Activated CD4-positive, alpha-beta T cell treated with anti-CD3 and anti-CD28 coated beads, Interleukin-2, amount 10 ng/mL, durations not matched to agents 7 days and 5 days (primary cell): ENCODE measurements at regions not wholly inside any gene's neighbourhood (a gene's known extent, or its start where the extent isn't known, plus 50 kb on each side); places are given as distances from the start of the nearest gene placed in this dataset.

Experiments used
- CTCF ChIA-PET: fragments of 350-600 bp; sonication (Branson Sonifier 250); formaldehyde crosslinking; loops from one replicate; lab custom pipeline; 2021; ENCODE audit warnings: antibody characterized with exemption; lab: Charles Lee
- POLR2A ChIA-PET: fragments of 350-600 bp; sonication (Branson Sonifier 250); formaldehyde crosslinking; loops from one replicate; lab custom pipeline; 2021; ENCODE audit warnings: antibody characterized with exemption; lab: Charles Lee
- DNase-seq: peaks from one replicate; pipeline ENCODE4 v3.0.0-alpha.2; 2020
- H3K27ac Mint-ChIP-seq: one replicate; pipeline ENCODE4 v1.8.0; 2021; ENCODE audit warnings: mild to moderate bottlenecking, moderate library complexity, mixed read lengths
- H3K27me3 Mint-ChIP-seq: one replicate; pipeline ENCODE4 v1.8.0; 2021; ENCODE audit warnings: mixed read lengths
- H3K36me3 Mint-ChIP-seq: one replicate; pipeline ENCODE4 v1.8.0; 2021; ENCODE audit warnings: low read depth, mixed read lengths
- H3K4me1 Mint-ChIP-seq: one replicate; pipeline ENCODE4 v1.8.0; 2021; ENCODE audit warnings: mixed read lengths
- H3K4me3 Mint-ChIP-seq: one replicate; pipeline ENCODE4 v1.8.0; 2021; ENCODE audit warnings: mild to moderate bottlenecking, moderate library complexity, mixed read lengths
- H3K9me3 Mint-ChIP-seq: one replicate; pipeline ENCODE4 v1.8.0; 2021; ENCODE audit warnings: mixed read lengths

- no peak overlapping the region for H3K27ac Mint-ChIP-seq
- H3K4me3 Mint-ChIP-seq, result no peak overlapping the region
- peaks cover 3% of the 10 kb centered on the region for H3K9me3 Mint-ChIP-seq
- CTCF ChIA-PET, result no interaction called here
- POLR2A ChIA-PET, result no interaction called here
- H3K27me3 Mint-ChIP-seq, result no peaks in the 10 kb centered on the region
- DNase-seq, result no peak
- no peaks in the 10 kb centered on the region for H3K36me3 Mint-ChIP-seq
- no peaks in the 10 kb centered on the region for H3K4me1 Mint-ChIP-seq
These were observed 2047.7 kb downstream of the NCAM2 start for GRCh38 chr21:23045955-23046354.

GRCh38 chr21:23067672-23068071 is 2069.5 kb downstream of the NCAM2 start:
- Mint-ChIP-seq H3K36me3 (no peaks in the 10 kb centered on the region), H3K9me3 (peaks cover 6% of the 10 kb centered on the region), H3K4me1 (no peaks in the 10 kb centered on the region), H3K4me3 (no peak overlapping the region), H3K27me3 (no peaks in the 10 kb centered on the region), H3K27ac (no peak overlapping the region)
- DNase-seq, result no peak
- POLR2A ChIA-PET, result no interaction called here
- CTCF ChIA-PET, result no interaction called here

GRCh38 chr21:23083242-23083641 is 2085.0 kb downstream of the NCAM2 start:
- POLR2A ChIA-PET, result no interaction called here
- H3K27ac Mint-ChIP-seq, result no peak overlapping the region
- CTCF ChIA-PET, result no interaction called here
- H3K9me3 Mint-ChIP-seq, result peaks cover 2% of the 10 kb centered on the region
- no peak for DNase-seq
- no peaks in the 10 kb centered on the region for H3K36me3 Mint-ChIP-seq
- H3K4me3 Mint-ChIP-seq, result no peak overlapping the region
- H3K4me1 Mint-ChIP-seq, result no peaks in the 10 kb centered on the region
- no peaks in the 10 kb centered on the region for H3K27me3 Mint-ChIP-seq

- no peaks in the 10 kb centered on the region for H3K36me3 Mint-ChIP-seq
These were observed 2095.1 kb downstream of the NCAM2 start for GRCh38 chr21:23093259-23093658.

GRCh38 chr21:23099185-23099584 is 2101.0 kb downstream of the NCAM2 start:
- POLR2A ChIA-PET, result no interaction called here

More at GRCh38 chr21:23093259-23093658, 2095.1 kb downstream of the NCAM2 start:
- Mint-ChIP-seq H3K9me3 (peaks cover 10% of the 10 kb centered on the region), H3K4me3 (no peak overlapping the region), H3K27ac (no peak overlapping the region), H3K27me3 (no peaks in the 10 kb centered on the region), H3K4me1 (no peaks in the 10 kb centered on the region)
- no peak for DNase-seq
- CTCF ChIA-PET, result no interaction called here
- POLR2A ChIA-PET, result no interaction called here

GRCh38 chr21:23101111-23101510 is 2102.9 kb downstream of the NCAM2 start:
- Mint-ChIP-seq H3K27ac (no peak overlapping the region), H3K27me3 (no peaks in the 10 kb centered on the region), H3K36me3 (no peaks in the 10 kb centered on the region), H3K4me1 (no peaks in the 10 kb centered on the region), H3K9me3 (peaks cover 3% of the 10 kb centered on the region), H3K4me3 (no peak overlapping the region)
- no peak for DNase-seq
- CTCF ChIA-PET, result no interaction called here
- POLR2A ChIA-PET, result no interaction called here

More at GRCh38 chr21:23099185-23099584, 2101.0 kb downstream of the NCAM2 start:
- Mint-ChIP-seq H3K4me3 (no peak overlapping the region), H3K9me3 (peaks cover 3% of the 10 kb centered on the region), H3K27ac (no peak overlapping the region), H3K4me1 (no peaks in the 10 kb centered on the region), H3K36me3 (no peaks in the 10 kb centered on the region), H3K27me3 (no peaks in the 10 kb centered on the region)
- CTCF ChIA-PET, result no interaction called here
- DNase-seq, result no peak

- ChIA-PET CTCF (no interaction called here), POLR2A (no interaction called here)
- DNase-seq, result no peak
- Mint-ChIP-seq H3K4me1 (no peaks in the 10 kb centered on the region), H3K4me3 (no peak overlapping the region), H3K9me3 (no peaks in the 10 kb centered on the region), H3K27ac (no peak overlapping the region), H3K27me3 (no peaks in the 10 kb centered on the region), H3K36me3 (no peaks in the 10 kb centered on the region)
These were observed 2110.3 kb downstream of the NCAM2 start for GRCh38 chr21:23108533-23108932.

GRCh38 chr21:23111070-23111600 is 2112.9 kb downstream of the NCAM2 start:
- no peak overlapping the region for H3K27ac Mint-ChIP-seq
- CTCF ChIA-PET, result no interaction called here

GRCh38 chr21:23119491-23119890 is 2121.3 kb downstream of the NCAM2 start:
- no peaks in the 10 kb centered on the region for H3K9me3 Mint-ChIP-seq
- DNase-seq, result no peak
- CTCF ChIA-PET, result no interaction called here

More at GRCh38 chr21:23111070-23111600, 2112.9 kb downstream of the NCAM2 start:
- Mint-ChIP-seq H3K4me3 (no peak overlapping the region), H3K27me3 (no peaks in the 10 kb centered on the region), H3K36me3 (no peaks in the 10 kb centered on the region), H3K4me1 (no peaks in the 10 kb centered on the region), H3K9me3 (no peaks in the 10 kb centered on the region)
- POLR2A ChIA-PET, result no interaction called here
- DNase-seq, result no peak

GRCh38 chr21:23127973-23128372 is 2129.8 kb downstream of the NCAM2 start:
- no peak overlapping the region for H3K4me3 Mint-ChIP-seq
- H3K4me1 Mint-ChIP-seq, result no peaks in the 10 kb centered on the region
- H3K9me3 Mint-ChIP-seq, result peaks cover 8% of the 10 kb centered on the region
- no peaks in the 10 kb centered on the region for H3K36me3 Mint-ChIP-seq
- ChIA-PET CTCF (no interaction called here), POLR2A (no interaction called here)
- DNase-seq, result no peak
- H3K27ac Mint-ChIP-seq, result no peak overlapping the region
- no peaks in the 10 kb centered on the region for H3K27me3 Mint-ChIP-seq

More at GRCh38 chr21:23119491-23119890, 2121.3 kb downstream of the NCAM2 start:
- H3K4me1 Mint-ChIP-seq, result no peaks in the 10 kb centered on the region
- no peaks in the 10 kb centered on the region for H3K36me3 Mint-ChIP-seq
- no peak overlapping the region for H3K4me3 Mint-ChIP-seq
- H3K27ac Mint-ChIP-seq, result no peak overlapping the region
- POLR2A ChIA-PET, result no interaction called here
- H3K27me3 Mint-ChIP-seq, result no peaks in the 10 kb centered on the region

- ChIA-PET POLR2A (no interaction called here), CTCF (no interaction called here)
- H3K4me3 Mint-ChIP-seq, result no peak overlapping the region
- H3K27ac Mint-ChIP-seq, result no peak overlapping the region
- H3K4me1 Mint-ChIP-seq, result no peaks in the 10 kb centered on the region
- no peak for DNase-seq
- H3K36me3 Mint-ChIP-seq, result no peaks in the 10 kb centered on the region
- H3K27me3 Mint-ChIP-seq, result no peaks in the 10 kb centered on the region
- H3K9me3 Mint-ChIP-seq, result peaks cover 8% of the 10 kb centered on the region
These were observed 2132.1 kb downstream of the NCAM2 start for GRCh38 chr21:23130308-23130707.

GRCh38 chr21:23131177-23131576 is 2133.0 kb downstream of the NCAM2 start:
- Mint-ChIP-seq H3K36me3 (no peaks in the 10 kb centered on the region), H3K27ac (no peak overlapping the region), H3K4me1 (no peaks in the 10 kb centered on the region), H3K9me3 (peaks cover 8% of the 10 kb centered on the region), H3K4me3 (no peak overlapping the region), H3K27me3 (no peaks in the 10 kb centered on the region)
- POLR2A ChIA-PET, result no interaction called here
- DNase-seq, result no peak
- CTCF ChIA-PET, result no interaction called here

GRCh38 chr21:23138797-23139196 is 2140.6 kb downstream of the NCAM2 start:
- no peak overlapping the region for H3K4me3 Mint-ChIP-seq
- H3K4me1 Mint-ChIP-seq, result no peaks in the 10 kb centered on the region
- CTCF ChIA-PET, result no interaction called here
- no peaks in the 10 kb centered on the region for H3K36me3 Mint-ChIP-seq
- H3K9me3 Mint-ChIP-seq, result peaks cover 7% of the 10 kb centered on the region
- no peak for DNase-seq
- no peaks in the 10 kb centered on the region for H3K27me3 Mint-ChIP-seq
- POLR2A ChIA-PET, result no interaction called here
- H3K27ac Mint-ChIP-seq, result no peak overlapping the region

- no peaks in the 10 kb centered on the region for H3K4me1 Mint-ChIP-seq
- no peaks in the 10 kb centered on the region for H3K9me3 Mint-ChIP-seq
- no peaks in the 10 kb centered on the region for H3K36me3 Mint-ChIP-seq
- H3K27ac Mint-ChIP-seq, result no peak overlapping the region
- no peak for DNase-seq
- POLR2A ChIA-PET, result no interaction called here
- CTCF ChIA-PET, result no interaction called here
- no peak overlapping the region for H3K4me3 Mint-ChIP-seq
- no peaks in the 10 kb centered on the region for H3K27me3 Mint-ChIP-seq
These were observed 2153.9 kb downstream of the NCAM2 start for GRCh38 chr21:23152130-23152529.
